ENCODE measurements at regions not wholly inside any gene's neighbourhood (a gene's known extent, or its start where the extent isn't known, plus 50 kb on each side); places are given as distances from the start of the nearest gene placed in this dataset.

GRCh38 chr3:72260588-72260910 is 475.6 kb upstream of the PROK2 start:
- TF ChIP-seq POLR2AphosphoS5 (IDR thresholded peaks at IDR 0.05; ENCODE audit: low read depth, low read length) = no peak
- TF ChIP-seq POLR2A (IDR thresholded peaks at IDR 0.05; ENCODE audit: low read depth, low read length) = no peak
- TF ChIP-seq TAF1 (IDR thresholded peaks at IDR 0.05; ENCODE audit: low read depth, low read length) = no peak
- no peak for TF ChIP-seq SPI1 (IDR thresholded peaks at IDR 0.05; ENCODE audit: low read depth, low read length)
- no peak for TF ChIP-seq PAX5 (IDR thresholded peaks at IDR 0.05; ENCODE audit: insufficient read depth, low read length, severe bottlenecking)
- TF ChIP-seq POU2F2 (IDR thresholded peaks at IDR 0.05; ENCODE audit: low read depth, low read length) = no peak

Data from GM12891 (cell line).